ENCODE measurements at regions not wholly inside any gene's neighbourhood (a gene's known extent, or its start where the extent isn't known, plus 50 kb on each side); places are given as distances from the start of the nearest gene placed in this dataset.

- no peak for DNase-seq (ENCODE audit: low read depth in 4 of 4, low spot score in 3 of 4)
Observed at GRCh38 chr14:85363358-85363757, 166.6 kb upstream of the FLRT2 start.

- no peak for DNase-seq (ENCODE audit: low read depth in 4 of 4, low spot score in 3 of 4)
Observed at GRCh38 chr14:85366226-85366625, 163.7 kb upstream of the FLRT2 start.

- no peak for DNase-seq (ENCODE audit: low read depth in 4 of 4, low spot score in 3 of 4)
Observed at GRCh38 chr14:85380881-85381280, 149.1 kb upstream of the FLRT2 start.

GRCh38 chr14:85382341-85382740 lies 147.6 kb upstream of the FLRT2 start:
- no peak for DNase-seq (ENCODE audit: low read depth in 4 of 4, low spot score in 3 of 4)

GRCh38 chr14:85387181-85387580 lies 142.8 kb upstream of the FLRT2 start:
- DNase-seq (ENCODE audit: low read depth in 4 of 4, low spot score in 3 of 4), result no peak

GRCh38 chr14:85390236-85390635 lies 139.7 kb upstream of the FLRT2 start:
- DNase-seq (ENCODE audit: low read depth in 4 of 4, low spot score in 3 of 4), result no peak

- DNase-seq (ENCODE audit: low read depth in 4 of 4, low spot score in 3 of 4), result no peak
Observed at GRCh38 chr14:85391455-85391854, 138.5 kb upstream of the FLRT2 start.

GRCh38 chr14:85391892-85392291 lies 138.1 kb upstream of the FLRT2 start:
- no peak for DNase-seq (ENCODE audit: low read depth in 4 of 4, low spot score in 3 of 4)

GRCh38 chr14:85399186-85399585 lies 130.8 kb upstream of the FLRT2 start:
- no peak for DNase-seq (ENCODE audit: low read depth in 4 of 4, low spot score in 3 of 4)

- no peak for DNase-seq (ENCODE audit: low read depth in 4 of 4, low spot score in 3 of 4)
Observed at GRCh38 chr14:85400678-85401077, 129.3 kb upstream of the FLRT2 start.

GRCh38 chr14:85401384-85401783 lies 128.6 kb upstream of the FLRT2 start:
- no peak for DNase-seq (ENCODE audit: low read depth in 4 of 4, low spot score in 3 of 4)

- no peak for DNase-seq (ENCODE audit: low read depth in 4 of 4, low spot score in 3 of 4)
Observed at GRCh38 chr14:85402569-85403162, 127.3 kb upstream of the FLRT2 start.

GRCh38 chr14:85409481-85410210 lies 120.3 kb upstream of the FLRT2 start:
- no peak for DNase-seq (ENCODE audit: low read depth in 4 of 4, low spot score in 3 of 4)

- DNase-seq (ENCODE audit: low read depth in 4 of 4, low spot score in 3 of 4), result no peak
Observed at GRCh38 chr14:85412756-85413155, 117.2 kb upstream of the FLRT2 start.

GRCh38 chr14:85413836-85414526 lies 116.0 kb upstream of the FLRT2 start:
- DNase-seq (ENCODE audit: low read depth in 4 of 4, low spot score in 3 of 4), result no peak

- DNase-seq (ENCODE audit: low read depth in 4 of 4, low spot score in 3 of 4), result peak in 2 of 4 donors; percentile 16 to 22
Observed at GRCh38 chr14:85415015-85415712, 114.8 kb upstream of the FLRT2 start.

- DNase-seq (ENCODE audit: low read depth in 4 of 4, low spot score in 3 of 4), result no peak
Observed at GRCh38 chr14:85416771-85417170, 113.2 kb upstream of the FLRT2 start.

- DNase-seq (ENCODE audit: low read depth in 4 of 4, low spot score in 3 of 4), result no peak
Observed at GRCh38 chr14:85417396-85417795, 112.5 kb upstream of the FLRT2 start.

GRCh38 chr14:85418721-85419120 lies 111.2 kb upstream of the FLRT2 start:
- DNase-seq (ENCODE audit: low read depth in 4 of 4, low spot score in 3 of 4), result no peak

GRCh38 chr14:85420278-85420677 lies 109.7 kb upstream of the FLRT2 start:
- no peak for DNase-seq (ENCODE audit: low read depth in 4 of 4, low spot score in 3 of 4)

- no peak for DNase-seq (ENCODE audit: low read depth in 4 of 4, low spot score in 3 of 4)
Observed at GRCh38 chr14:85420707-85421106, 109.2 kb upstream of the FLRT2 start.
